Stimulated activated effector memory CD8-positive, alpha-beta T cell treated with anti-CD3 and anti-CD28 coated beads, Interleukin-12 subunit alpha, Interleukin-12 subunit beta, amount 100 ng/mL, for 72 hours (primary cell): ENCODE measurements at regions not wholly inside any gene's neighbourhood (a gene's known extent, or its start where the extent isn't known, plus 50 kb on each side); places are given as distances from the start of the nearest gene placed in this dataset.

Experiments used
- ATAC-seq: fragments of 150-1000 bp; cut with Tn5 transposase; 2 replicates; pipeline ENCODE4 v1.10.0; 2021
- DNase-seq, 2 donors: peaks; one replicate each; pipeline ENCODE4 v3.0.0; 2021 to 2022; ENCODE audit warnings: low spot score in 2 of 2
- H3K27ac Mint-ChIP-seq: one replicate; pipeline ENCODE4 v1.8.0; 2022; ENCODE audit warnings: mild to moderate bottlenecking, mixed read lengths
- H3K36me3 Mint-ChIP-seq: one replicate; pipeline ENCODE4 v1.8.0; 2022; ENCODE audit warnings: mild to moderate bottlenecking, mixed read lengths
- H3K4me1 Mint-ChIP-seq: one replicate; pipeline ENCODE4 v1.8.0; 2022; ENCODE audit warnings: mixed read lengths
- H3K4me3 Mint-ChIP-seq: one replicate; pipeline ENCODE4 v1.8.0; 2022; ENCODE audit warnings: mild to moderate bottlenecking, mixed read lengths
- H3K9me3 Mint-ChIP-seq: one replicate; pipeline ENCODE4 v1.8.0; 2022; ENCODE audit warnings: mixed read lengths

DNA sequence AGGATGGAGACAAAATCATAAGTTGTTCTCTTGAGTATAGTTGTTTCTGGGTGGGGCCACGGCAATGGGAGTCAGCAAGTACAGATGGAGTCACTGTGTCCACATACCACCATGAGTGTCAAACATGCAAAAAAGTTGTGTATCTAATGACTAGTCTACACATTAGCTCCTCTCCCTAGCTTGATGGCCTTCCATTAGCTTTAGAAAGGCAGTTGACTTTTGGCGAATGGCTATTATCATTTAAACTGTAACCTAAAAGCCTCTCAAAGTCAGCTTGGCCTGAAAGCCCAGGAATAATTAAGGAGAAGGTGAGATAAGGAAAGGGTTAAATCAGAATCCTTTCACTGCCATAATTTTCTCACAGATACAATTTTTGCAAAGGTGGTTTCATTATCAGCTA is 95.5 kb upstream of the MEOX2 start:
- no peak overlapping the region for H3K27ac Mint-ChIP-seq
- H3K9me3 Mint-ChIP-seq = peaks cover 12% of the 10 kb centered on the region
- H3K4me1 Mint-ChIP-seq = no peaks in the 10 kb centered on the region
- H3K36me3 Mint-ChIP-seq = no peaks in the 10 kb centered on the region
- H3K4me3 Mint-ChIP-seq = no peak overlapping the region
- DNase-seq (no peak), ATAC-seq (no peak)

DNA sequence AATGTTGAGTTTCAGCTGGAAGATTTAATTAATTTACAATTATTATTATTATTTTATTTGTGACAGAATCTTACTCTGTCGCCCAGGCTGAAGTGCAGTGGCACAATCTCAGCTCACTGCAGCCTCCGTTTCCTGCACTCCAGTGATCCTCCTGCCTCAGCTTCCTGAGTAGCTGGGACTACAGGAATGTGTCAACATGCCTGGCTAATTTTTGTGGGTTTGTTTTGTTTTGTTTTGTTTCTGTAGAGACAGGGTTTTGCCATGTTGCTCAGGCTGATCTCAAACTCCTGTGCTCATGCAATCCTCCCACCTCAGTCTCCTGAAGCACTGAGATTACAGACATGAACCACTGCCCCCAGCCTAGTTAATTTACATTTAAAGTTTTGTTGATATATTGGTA is 93.8 kb upstream of the MEOX2 start:
- DNase-seq (no peak), ATAC-seq (no peak)
- Mint-ChIP-seq H3K27ac (no peak overlapping the region), H3K4me3 (no peak overlapping the region), H3K9me3 (peaks cover 13% of the 10 kb centered on the region), H3K4me1 (no peaks in the 10 kb centered on the region), H3K36me3 (no peaks in the 10 kb centered on the region)

DNA sequence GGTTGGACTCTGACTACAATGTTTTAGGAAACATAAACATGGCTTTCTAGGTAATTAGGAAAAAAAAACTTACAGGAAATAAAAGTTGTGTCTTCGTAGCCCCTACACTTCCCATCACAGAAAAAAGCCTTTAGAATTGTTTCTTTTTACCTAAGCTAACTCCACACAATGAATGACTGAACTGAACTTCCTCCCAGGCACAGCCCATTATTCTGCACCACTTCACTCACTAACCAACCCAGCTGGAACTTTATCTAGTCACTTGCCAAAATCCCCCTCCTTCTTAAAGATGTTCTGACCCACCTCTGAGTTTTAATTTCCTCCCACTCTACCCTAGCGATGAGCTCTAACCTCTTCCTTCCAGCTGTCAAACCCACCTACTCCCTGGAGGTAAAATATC is 91.7 kb upstream of the MEOX2 start:
- DNase-seq (no peak), ATAC-seq (no peak)
- H3K9me3 Mint-ChIP-seq = peaks cover 13% of the 10 kb centered on the region
- H3K36me3 Mint-ChIP-seq = no peaks in the 10 kb centered on the region
- no peak overlapping the region for H3K27ac Mint-ChIP-seq
- H3K4me3 Mint-ChIP-seq = no peak overlapping the region
- no peaks in the 10 kb centered on the region for H3K4me1 Mint-ChIP-seq

DNA sequence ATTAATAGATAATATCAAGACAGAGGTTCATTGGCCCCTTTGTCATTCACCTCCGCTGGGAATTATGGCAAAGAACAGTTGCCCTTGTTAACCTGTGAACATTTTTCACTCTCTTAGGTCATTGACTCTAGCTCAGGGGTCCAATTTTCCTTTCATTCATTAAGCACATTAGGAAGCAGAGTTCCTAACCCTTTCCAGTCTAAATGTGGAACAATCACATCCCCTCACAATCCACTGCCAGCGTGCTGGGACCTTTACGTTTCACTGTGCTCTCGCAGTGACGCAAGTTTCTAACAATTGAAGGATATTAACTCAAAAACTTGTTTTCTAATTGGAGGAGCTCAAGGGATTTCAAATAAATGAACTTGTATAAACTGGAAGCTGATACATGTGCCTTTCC is 79.3 kb upstream of the MEOX2 start:
- peaks cover 17% of the 10 kb centered on the region for H3K9me3 Mint-ChIP-seq
- H3K4me1 Mint-ChIP-seq = no peaks in the 10 kb centered on the region
- DNase-seq (no peak), ATAC-seq (no peak)
- no peak overlapping the region for H3K4me3 Mint-ChIP-seq
- no peaks in the 10 kb centered on the region for H3K36me3 Mint-ChIP-seq
- H3K27ac Mint-ChIP-seq = no peak overlapping the region

DNA sequence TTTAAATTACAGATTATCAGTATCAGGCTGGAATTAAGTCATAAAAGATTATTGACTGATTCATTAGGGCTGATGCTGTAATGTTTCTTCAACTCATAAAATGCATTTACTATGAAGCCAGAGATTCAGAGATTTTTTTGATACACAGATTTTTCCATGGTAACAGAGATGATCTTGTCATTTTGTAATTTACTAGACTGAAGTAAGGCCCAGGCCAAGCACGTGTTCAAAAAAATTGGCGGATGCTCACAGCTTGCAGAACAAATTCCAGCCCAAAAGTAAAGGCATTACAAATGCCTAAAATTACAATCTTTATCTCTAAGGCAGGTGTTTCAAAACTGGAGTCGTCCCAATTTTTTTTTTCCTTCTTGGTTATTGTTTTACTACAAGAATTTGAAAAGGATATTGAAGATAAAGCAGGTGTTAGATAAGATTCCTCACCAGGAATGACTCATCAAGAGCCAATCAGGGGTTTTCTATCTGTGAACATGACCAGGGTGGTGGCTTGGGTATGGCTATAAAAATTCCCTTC is 78.4 kb upstream of the MEOX2 start:
- H3K27ac Mint-ChIP-seq = no peak overlapping the region
- peaks cover 14% of the 10 kb centered on the region for H3K9me3 Mint-ChIP-seq
- DNase-seq = no peak
- H3K4me1 Mint-ChIP-seq = no peaks in the 10 kb centered on the region
- no peak overlapping the region for H3K4me3 Mint-ChIP-seq
- no peak for ATAC-seq
- H3K36me3 Mint-ChIP-seq = no peaks in the 10 kb centered on the region

DNA sequence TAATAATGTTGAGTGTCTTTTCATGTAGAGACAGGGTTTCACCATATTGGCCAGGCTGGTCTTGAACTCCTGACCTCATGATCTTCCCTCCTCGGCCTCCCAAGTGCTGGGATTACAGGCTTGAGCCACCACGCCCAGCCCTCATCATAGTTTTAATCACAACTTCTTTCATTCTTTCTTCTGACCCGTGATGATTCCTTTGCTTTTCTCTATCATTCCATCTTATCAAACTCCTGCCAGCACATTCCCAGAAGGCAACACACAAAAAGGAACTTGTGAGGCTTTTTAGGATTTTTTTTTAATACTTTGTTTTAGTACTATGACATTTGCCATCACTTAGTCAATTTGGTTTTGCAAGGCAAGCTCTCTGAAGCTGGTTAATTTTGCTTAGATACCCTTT is 77.5 kb upstream of the MEOX2 start:
- no peaks in the 10 kb centered on the region for H3K36me3 Mint-ChIP-seq
- H3K4me1 Mint-ChIP-seq = no peaks in the 10 kb centered on the region
- no peak for ATAC-seq
- DNase-seq = no peak
- H3K4me3 Mint-ChIP-seq = no peak overlapping the region
- H3K27ac Mint-ChIP-seq = no peak overlapping the region
- peaks cover 8% of the 10 kb centered on the region for H3K9me3 Mint-ChIP-seq

DNA sequence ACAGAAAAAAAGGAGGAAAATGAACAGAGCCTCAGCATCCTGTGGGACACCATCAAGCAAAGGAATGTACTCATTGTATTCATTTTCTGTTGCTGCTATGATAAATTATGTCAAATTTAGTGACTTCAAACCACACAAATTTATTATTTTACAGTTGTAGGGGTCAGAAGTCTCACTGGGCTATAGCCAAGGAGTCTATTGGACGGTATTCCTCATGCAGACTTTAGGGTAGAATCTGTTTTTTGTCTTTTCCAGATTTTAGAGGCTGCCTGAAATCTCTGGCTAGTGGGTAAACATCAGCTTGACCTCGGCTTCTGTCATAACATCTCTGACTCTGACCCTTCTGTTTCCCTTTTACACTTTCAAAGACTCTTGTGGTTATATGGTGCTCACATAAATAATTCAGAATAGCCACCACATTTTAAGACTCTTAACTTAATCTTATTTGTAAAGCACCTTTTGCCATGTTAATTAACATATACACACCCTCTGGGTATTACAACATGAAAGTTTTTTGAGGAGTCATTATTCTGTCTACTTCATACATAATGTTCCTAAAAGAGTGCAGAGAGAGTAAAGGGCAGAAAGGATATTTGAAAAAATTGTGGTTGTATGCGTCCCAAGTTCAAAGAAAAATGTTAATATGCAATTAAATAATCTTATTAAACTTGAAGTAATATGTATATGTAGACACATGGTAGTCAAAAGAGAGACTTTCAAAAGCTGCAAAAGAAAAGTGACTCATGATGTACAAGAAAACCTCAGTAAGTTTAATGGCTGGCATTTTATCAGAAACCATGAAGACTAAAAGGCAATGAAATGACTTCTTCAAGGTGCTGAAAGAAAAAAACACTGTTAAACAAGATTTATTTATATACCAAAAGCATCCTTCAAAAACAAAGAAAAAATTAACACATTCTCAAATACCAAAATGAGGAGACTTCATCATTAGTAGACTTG is 70.8 kb upstream of the MEOX2 start:
- H3K36me3 Mint-ChIP-seq = no peaks in the 10 kb centered on the region
- ATAC-seq = no peak
- H3K4me3 Mint-ChIP-seq = no peak overlapping the region
- H3K27ac Mint-ChIP-seq = no peak overlapping the region
- peaks cover 3% of the 10 kb centered on the region for H3K9me3 Mint-ChIP-seq
- no peak for DNase-seq
- H3K4me1 Mint-ChIP-seq = no peaks in the 10 kb centered on the region

DNA sequence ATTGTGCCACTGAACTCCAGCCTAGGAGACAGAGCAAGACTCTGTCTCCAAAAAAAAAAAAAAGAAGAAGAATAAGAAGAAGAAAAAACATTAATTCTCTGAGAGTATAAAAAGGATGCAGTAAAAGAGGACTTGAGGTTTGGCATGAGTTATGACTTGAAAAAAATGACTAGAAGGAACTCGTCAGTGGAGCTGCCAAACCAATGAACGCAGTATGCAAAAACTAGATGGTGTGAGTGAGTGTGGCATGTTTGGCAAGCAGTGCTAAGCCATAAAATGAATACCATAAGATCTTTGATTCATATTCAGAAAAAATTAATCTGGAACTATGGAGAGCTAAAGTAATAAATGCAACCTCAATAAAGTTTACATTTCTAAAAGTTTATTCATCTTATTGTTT is 68.6 kb upstream of the MEOX2 start:
- H3K4me3 Mint-ChIP-seq = no peak overlapping the region
- ATAC-seq = no peak
- H3K27ac Mint-ChIP-seq = no peak overlapping the region
- H3K4me1 Mint-ChIP-seq = no peaks in the 10 kb centered on the region
- DNase-seq = no peak
- H3K36me3 Mint-ChIP-seq = no peaks in the 10 kb centered on the region
- peaks cover 3% of the 10 kb centered on the region for H3K9me3 Mint-ChIP-seq

DNA sequence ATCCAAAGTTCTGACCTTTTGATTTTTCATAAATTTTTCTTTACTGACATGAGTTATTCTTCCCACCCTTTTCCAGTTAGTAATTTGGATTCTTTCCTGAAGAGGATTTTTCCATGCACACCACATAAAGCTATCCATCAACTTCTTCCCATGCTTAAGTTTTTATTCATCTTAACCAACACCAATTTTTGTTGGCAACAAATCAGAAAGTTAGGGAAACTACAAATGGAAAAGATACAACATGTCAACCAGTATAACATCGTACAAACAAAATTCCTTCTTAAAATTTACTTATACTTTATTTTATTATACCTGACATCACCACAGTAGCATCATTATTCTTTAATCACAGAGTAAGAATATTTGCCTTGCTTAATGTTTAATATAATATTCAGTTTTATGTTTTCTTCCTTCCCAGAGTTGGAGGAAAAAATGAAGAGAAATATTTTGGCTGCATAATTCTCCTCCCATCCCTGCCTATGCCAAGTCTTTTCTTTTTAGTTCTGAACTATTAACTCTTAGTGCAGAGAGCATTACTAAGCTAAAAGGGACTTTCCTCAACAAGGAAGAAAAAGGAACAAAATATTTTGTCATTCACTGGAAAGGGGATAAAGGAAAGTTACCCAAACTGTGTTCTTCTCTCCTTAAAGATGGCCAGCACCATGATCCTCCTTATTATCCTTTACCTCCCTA is 67.5 kb upstream of the MEOX2 start:
- Mint-ChIP-seq H3K36me3 (no peaks in the 10 kb centered on the region), H3K4me3 (no peak overlapping the region), H3K27ac (no peak overlapping the region), H3K4me1 (no peaks in the 10 kb centered on the region), H3K9me3 (peaks cover 3% of the 10 kb centered on the region)
- DNase-seq = no peak
- ATAC-seq = no peak

DNA sequence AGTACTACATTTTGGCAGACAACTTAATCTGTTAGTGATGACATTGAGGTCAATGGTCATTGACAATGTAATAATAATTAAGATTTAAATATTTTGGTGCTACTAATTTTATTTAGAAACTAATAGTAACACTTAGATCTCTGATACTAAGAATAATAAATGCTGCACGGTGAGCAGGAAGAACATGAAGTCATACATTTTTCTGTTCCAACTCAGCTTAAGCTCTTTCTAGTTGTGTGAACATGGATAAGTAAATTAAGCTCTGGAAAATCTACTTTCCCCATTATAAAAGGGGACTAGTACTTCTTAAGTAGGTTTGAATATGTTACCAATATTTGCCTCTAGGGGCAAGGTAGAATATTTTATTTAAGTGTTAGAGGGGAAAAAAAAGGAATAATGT is 65.9 kb upstream of the MEOX2 start:
- no peak overlapping the region for H3K4me3 Mint-ChIP-seq

DNA sequence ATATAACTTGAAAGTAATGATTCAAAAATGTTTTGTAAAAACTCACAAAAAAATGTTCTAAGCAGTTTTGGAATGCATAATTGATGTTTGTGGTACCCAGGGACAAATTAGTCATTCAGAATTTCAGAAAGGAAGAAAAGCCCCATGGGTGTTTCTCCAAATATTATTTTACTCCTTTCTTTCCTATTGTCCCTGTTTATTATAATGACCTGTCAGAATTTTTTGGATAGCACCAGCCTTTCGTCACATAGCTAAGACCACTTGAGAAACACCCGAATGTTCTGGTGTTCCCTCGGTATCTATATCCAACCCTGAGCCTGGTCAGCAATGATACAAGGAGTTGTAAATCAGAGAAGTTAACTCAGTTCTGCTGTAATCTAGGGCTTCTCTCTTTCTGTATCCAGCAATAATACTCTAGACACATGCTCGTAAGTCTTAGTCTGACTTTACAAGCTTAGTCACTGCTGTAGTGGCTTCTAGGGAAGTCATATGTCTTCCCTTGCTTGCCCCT is 64.8 kb upstream of the MEOX2 start:
- Mint-ChIP-seq H3K4me1 (no peaks in the 10 kb centered on the region), H3K36me3 (no peaks in the 10 kb centered on the region), H3K4me3 (no peak overlapping the region), H3K9me3 (no peaks in the 10 kb centered on the region), H3K27ac (no peak overlapping the region)
- ATAC-seq (no peak), DNase-seq (no peak)

More for the DNA sequence above, 65.9 kb upstream of the MEOX2 start:
- Mint-ChIP-seq H3K9me3 (peaks cover 3% of the 10 kb centered on the region), H3K27ac (no peak overlapping the region), H3K4me1 (no peaks in the 10 kb centered on the region), H3K36me3 (no peaks in the 10 kb centered on the region)
- no peak for ATAC-seq
- no peak for DNase-seq

DNA sequence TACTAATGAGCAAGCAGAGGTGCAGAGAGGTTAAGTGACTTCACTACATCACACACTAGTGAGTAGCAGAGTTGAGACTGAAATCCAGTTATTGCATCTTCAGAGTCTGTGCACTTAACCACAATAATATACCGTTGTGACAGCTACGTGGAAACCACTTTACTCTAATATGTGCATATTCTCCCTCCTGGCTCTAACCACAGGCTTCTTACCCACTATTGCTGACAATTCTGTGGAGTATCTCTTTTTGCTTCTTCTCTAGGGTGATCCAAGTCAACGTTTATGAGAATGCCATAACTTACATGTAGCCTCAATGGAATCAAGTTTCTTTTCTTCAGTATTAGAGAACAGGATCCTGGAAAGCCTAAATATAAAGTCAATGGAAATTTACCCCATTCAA is 64.2 kb upstream of the MEOX2 start:
- peak; percentile 61 for ATAC-seq
- Mint-ChIP-seq H3K9me3 (no peaks in the 10 kb centered on the region), H3K4me1 (no peaks in the 10 kb centered on the region), H3K27ac (no peak overlapping the region), H3K36me3 (no peaks in the 10 kb centered on the region), H3K4me3 (no peak overlapping the region)
- DNase-seq = no peak

DNA sequence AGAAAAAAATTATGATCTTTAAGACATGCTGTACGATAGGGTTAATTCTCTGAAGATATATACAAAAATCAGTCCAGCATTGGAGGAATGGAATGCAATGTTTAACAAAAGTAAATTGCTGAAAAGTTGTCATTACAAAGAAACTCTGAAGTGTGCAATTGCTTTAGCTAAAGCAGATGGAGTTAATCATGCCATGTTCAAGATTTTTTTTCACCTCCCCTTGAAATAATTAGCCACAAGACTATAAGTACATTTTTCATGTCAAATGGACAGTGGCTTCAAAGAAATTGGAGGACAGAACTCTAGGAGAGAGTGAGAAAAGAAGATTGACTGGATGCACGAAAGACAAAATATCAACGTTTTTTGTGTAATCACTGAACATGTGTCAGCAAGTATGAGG is 63.1 kb upstream of the MEOX2 start:
- H3K36me3 Mint-ChIP-seq = no peaks in the 10 kb centered on the region
- H3K9me3 Mint-ChIP-seq = no peaks in the 10 kb centered on the region
- no peak for ATAC-seq
- H3K27ac Mint-ChIP-seq = no peak overlapping the region
- DNase-seq = no peak
- no peaks in the 10 kb centered on the region for H3K4me1 Mint-ChIP-seq
- H3K4me3 Mint-ChIP-seq = no peak overlapping the region

DNA sequence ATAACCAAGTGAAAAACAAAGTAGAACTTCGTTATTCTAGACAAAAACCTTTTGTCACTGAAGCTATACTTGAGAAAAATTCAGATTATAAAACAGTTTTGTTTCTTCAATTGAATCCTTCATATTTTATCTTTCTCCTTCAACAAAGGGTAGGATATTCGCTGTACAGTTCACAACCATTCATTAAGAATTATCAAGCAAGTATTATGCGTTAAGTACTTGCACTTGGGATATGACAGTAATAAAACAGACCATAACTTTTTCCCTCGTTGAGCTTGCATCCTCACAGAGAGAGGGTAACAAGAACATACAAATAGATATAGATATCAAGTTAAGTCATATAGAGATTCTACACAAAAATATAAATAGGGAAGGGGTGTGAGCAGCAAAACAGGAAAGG is 61.2 kb upstream of the MEOX2 start:
- no peak overlapping the region for H3K27ac Mint-ChIP-seq
- H3K4me3 Mint-ChIP-seq = no peak overlapping the region
- H3K36me3 Mint-ChIP-seq = no peaks in the 10 kb centered on the region
- no peak for ATAC-seq
- no peaks in the 10 kb centered on the region for H3K4me1 Mint-ChIP-seq
- H3K9me3 Mint-ChIP-seq = no peaks in the 10 kb centered on the region
- DNase-seq = no peak

DNA sequence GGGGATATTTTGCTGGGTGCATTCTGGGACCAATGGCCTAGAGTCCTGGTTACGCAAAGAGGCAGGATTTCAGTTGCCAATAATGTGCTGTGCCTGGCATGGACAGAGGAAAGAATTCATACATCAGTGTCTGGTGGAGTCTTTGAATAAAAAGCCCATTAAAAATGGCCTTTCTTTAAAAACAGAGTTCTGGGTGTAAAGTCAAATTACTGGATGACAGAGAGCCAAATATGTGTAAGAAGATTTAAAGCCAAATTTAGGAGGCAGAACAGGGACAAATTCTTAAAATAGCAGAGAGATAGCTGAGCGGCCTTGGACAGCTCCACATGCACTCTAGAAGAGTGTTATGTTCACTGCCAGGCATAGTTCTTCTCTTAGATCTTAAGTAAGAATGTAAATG is 60.8 kb upstream of the MEOX2 start:
- H3K4me1 Mint-ChIP-seq = no peaks in the 10 kb centered on the region
- DNase-seq (no peak), ATAC-seq (no peak)
- H3K4me3 Mint-ChIP-seq = no peak overlapping the region
- H3K9me3 Mint-ChIP-seq = no peaks in the 10 kb centered on the region
- no peak overlapping the region for H3K27ac Mint-ChIP-seq
- H3K36me3 Mint-ChIP-seq = no peaks in the 10 kb centered on the region
